NB4 (cell line): ENCODE measurements at regions not wholly inside any gene's neighbourhood (a gene's known extent, or its start where the extent isn't known, plus 50 kb on each side); places are given as distances from the start of the nearest gene placed in this dataset.

Source experiments
- CTCF ChIP-seq: IDR thresholded peaks from one replicate; pipeline ENCODE4 v1.5.1; 2012; ENCODE audit warnings: low read depth, low read length
- POLR2A ChIP-seq: IDR thresholded peaks from 2 replicates; pipeline ENCODE4 v1.6.1; 2011; ENCODE audit warnings: mild to moderate bottlenecking; ENCODE audit not compliant: insufficient read length; ENCODE audit errors: extremely low read depth

GRCh38 chr6:10000551-10000950, 414.3 kb downstream of the TFAP2A start:
- TF ChIP-seq CTCF, result no peak
- no peak for TF ChIP-seq POLR2A
